ENCODE measurements at regions not wholly inside any gene's neighbourhood (a gene's known extent, or its start where the extent isn't known, plus 50 kb on each side); places are given as distances from the start of the nearest gene placed in this dataset.

- no peak for TF ChIP-seq POLR2A (IDR thresholded peaks at IDR 0.05)
- TF ChIP-seq, protein P1, sequence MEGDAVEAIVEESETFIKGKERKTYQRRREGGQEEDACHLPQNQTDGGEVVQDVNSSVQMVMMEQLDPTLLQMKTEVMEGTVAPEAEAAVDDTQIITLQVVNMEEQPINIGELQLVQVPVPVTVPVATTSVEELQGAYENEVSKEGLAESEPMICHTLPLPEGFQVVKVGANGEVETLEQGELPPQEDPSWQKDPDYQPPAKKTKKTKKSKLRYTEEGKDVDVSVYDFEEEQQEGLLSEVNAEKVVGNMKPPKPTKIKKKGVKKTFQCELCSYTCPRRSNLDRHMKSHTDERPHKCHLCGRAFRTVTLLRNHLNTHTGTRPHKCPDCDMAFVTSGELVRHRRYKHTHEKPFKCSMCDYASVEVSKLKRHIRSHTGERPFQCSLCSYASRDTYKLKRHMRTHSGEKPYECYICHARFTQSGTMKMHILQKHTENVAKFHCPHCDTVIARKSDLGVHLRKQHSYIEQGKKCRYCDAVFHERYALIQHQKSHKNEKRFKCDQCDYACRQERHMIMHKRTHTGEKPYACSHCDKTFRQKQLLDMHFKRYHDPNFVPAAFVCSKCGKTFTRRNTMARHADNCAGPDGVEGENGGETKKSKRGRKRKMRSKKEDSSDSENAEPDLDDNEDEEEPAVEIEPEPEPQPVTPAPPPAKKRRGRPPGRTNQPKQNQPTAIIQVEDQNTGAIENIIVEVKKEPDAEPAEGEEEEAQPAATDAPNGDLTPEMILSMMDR (IDR thresholded peaks at IDR 0.05 in 4 of 5, conservative IDR thresholded peaks at IDR 0.05 in 1 of 5), result no peak
These were observed 212.5 kb upstream of the N4BP1 start for GRCh38 chr16:48822431-48822830.

All from gastrocnemius medialis (tissue), 4 donors.